ENCODE measurements at regions not wholly inside any gene's neighbourhood (a gene's known extent, or its start where the extent isn't known, plus 50 kb on each side); places are given as distances from the start of the nearest gene placed in this dataset.

GRCh38 chr10:7473474-7473873 lies 62.6 kb upstream of the SFMBT2 start:
- Mint-ChIP-seq H3K4me1 (ENCODE audit: low read depth in 2 of 2) (peaks cover 20 to 29% of the 10 kb centered on the region in 2 donors), H3K36me3 (no peaks in the 10 kb centered on the region), H3K4me3 (no peak overlapping the region), H3K9me3 (no peaks in the 10 kb centered on the region), H3K27me3 (no peaks in the 10 kb centered on the region), H3K27ac (peak overlapping the region in 1 of 2 donors; percentile 78)
- ATAC-seq = no peak
- no peak for DNase-seq (ENCODE audit: low spot score)

DNA sequence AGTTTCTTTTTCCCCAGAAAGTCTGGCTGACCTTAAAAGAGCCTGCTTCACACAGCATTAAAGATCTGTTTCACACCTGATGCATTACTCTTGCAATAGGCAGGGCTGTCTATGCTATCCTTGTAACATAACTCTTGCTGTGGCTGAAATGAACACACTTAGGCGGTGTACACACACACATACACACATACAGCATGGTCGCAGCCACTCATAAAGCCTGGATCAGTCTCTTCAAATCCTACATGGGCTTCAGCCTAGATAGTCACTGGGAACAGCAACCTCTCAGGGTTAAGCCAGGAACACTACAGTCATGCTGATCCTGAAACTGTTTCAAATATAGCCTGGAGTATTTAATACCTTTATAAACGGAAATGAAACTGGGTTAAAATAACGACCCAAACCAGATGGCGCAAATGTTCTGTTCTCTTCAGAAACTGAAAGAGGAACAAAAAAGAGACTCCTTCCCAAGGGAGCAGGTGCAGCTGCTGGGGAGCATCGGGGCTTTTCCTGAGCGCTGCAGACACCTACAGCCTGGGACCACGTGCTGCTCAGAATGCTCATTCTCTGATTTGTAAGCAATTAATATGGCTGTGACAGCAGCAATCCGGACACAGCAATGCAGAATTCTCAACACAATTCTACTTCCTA lies 61.0 kb upstream of the SFMBT2 start:
- ATAC-seq (peak; percentile 69 to 72), DNase-seq (ENCODE audit: low spot score) (no peak)
- Mint-ChIP-seq H3K27ac (peak overlapping the region; percentile 57 to 81), H3K9me3 (no peaks in the 10 kb centered on the region), H3K36me3 (no peaks in the 10 kb centered on the region), H3K27me3 (no peaks in the 10 kb centered on the region), H3K4me1 (ENCODE audit: low read depth in 2 of 2) (peaks cover 20 to 22% of the 10 kb centered on the region in 2 donors), H3K4me3 (peak overlapping the region; percentile 87)

DNA sequence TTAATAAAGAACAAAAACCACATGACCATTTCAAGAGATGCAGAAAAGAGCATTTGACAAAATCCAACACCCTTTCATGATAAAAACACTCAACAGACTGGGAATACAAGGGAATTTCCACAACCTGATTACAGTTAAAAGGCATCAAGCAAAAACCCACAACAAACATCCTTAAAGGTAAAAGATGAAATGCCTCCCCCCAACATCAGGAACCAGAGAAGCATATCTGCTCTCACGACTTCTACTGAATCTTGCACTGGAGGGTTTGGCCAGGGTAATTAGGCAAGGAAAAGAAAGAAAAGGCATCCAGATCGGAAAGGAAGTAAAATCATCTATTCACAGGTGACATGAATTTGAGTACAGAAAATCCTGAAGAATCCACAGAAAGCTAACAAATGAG lies 59.5 kb upstream of the SFMBT2 start:
- no peak overlapping the region for H3K4me3 Mint-ChIP-seq
- H3K27ac Mint-ChIP-seq = no peak overlapping the region
- H3K27me3 Mint-ChIP-seq = no peaks in the 10 kb centered on the region
- H3K36me3 Mint-ChIP-seq = no peaks in the 10 kb centered on the region
- peaks cover 20 to 22% of the 10 kb centered on the region in 2 donors for H3K4me1 Mint-ChIP-seq (ENCODE audit: low read depth in 2 of 2)
- H3K9me3 Mint-ChIP-seq = no peaks in the 10 kb centered on the region
- DNase-seq (ENCODE audit: low spot score) (no peak), ATAC-seq (no peak)

DNA sequence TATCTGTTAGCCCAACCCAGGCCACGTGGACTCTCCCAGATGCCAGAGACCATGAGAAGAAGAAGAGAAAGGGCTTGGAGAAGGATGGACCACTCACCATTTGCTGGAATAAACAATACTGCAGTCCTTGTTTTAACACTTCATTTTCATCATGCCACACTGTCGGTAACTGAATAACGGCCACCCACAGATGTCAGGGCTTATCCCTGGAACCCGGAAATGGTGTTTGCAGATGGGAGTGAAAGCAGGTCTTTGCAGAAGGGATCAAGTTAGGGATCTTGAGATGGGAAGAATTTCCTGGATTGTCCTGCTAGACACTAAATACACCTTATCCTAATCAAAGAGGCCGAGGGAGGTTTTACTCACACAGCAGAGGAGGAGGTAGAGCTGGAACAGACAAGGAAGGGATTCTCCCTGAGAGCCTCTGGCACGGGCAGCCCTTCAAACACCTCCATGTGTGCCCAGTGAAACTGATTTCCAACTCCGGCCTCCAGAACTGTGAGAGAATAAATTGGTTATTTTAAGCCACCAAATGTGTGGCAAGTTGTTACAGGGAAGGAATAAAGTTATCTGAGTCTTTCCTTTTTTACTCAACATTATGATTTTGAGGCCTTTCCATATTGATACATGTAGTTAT lies 56.3 kb upstream of the SFMBT2 start:
- no peak overlapping the region for H3K27ac Mint-ChIP-seq
- no peaks in the 10 kb centered on the region for H3K27me3 Mint-ChIP-seq
- H3K4me3 Mint-ChIP-seq = no peak overlapping the region
- ATAC-seq (no peak), DNase-seq (ENCODE audit: low spot score) (no peak)
- no peaks in the 10 kb centered on the region for H3K9me3 Mint-ChIP-seq
- peaks cover 13 to 15% of the 10 kb centered on the region in 2 donors for H3K4me1 Mint-ChIP-seq (ENCODE audit: low read depth in 2 of 2)
- no peaks in the 10 kb centered on the region for H3K36me3 Mint-ChIP-seq

DNA sequence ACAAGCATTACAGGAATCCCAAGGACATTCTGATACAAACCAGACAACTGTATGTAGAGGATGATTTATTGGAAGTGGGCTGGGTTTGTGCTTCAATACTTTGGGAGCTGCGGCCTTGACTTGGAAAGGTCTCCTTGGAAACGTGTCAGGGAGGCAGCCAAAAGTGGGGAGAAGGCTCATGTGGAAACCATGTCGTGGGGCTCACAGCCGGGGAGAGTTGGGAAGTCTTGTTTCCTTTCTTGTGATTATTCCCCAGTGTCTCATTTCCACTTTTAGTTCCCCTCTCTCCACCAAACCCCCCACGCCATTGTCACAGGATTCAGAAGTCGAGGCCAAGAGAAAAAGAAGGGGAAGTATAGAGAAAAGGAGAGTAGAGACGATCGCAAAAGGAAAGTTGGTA lies 53.9 kb upstream of the SFMBT2 start:
- Mint-ChIP-seq H3K4me1 (ENCODE audit: low read depth in 2 of 2) (no peaks in the 10 kb centered on the region), H3K4me3 (no peak overlapping the region), H3K27me3 (no peaks in the 10 kb centered on the region), H3K36me3 (no peaks in the 10 kb centered on the region), H3K9me3 (no peaks in the 10 kb centered on the region), H3K27ac (peak overlapping the region in 1 of 2 donors; percentile 53)
- ATAC-seq (no peak), DNase-seq (ENCODE audit: low spot score) (no peak)
